Lower leg skin (tissue), 3 donors: ENCODE measurements at regions not wholly inside any gene's neighbourhood (a gene's known extent, or its start where the extent isn't known, plus 50 kb on each side); places are given as distances from the start of the nearest gene placed in this dataset.

Experiments used
- CTCF ChIP-seq, 3 donors: fragments of 450-650 bp; IDR thresholded peaks; one replicate each; pipeline ENCODE4 v1.5.1; 2016; ENCODE audit warnings: antibody characterized with exemption in 3 of 3, mild to moderate bottlenecking in 3 of 3, moderate library complexity in 2 of 3
- POLR2A ChIP-seq, 2 donors: fragments of 450-650 bp; IDR thresholded peaks; one replicate each; pipeline ENCODE4 v1.6.1; 2016 to 2017; ENCODE audit warnings: antibody characterized with exemption in 2 of 2, mild to moderate bottlenecking in 1 of 2, moderate library complexity in 1 of 2

GRCh38 chr3:105585-105984 lies 91.0 kb upstream of the CHL1 start:
- no peak for TF ChIP-seq CTCF (IDR thresholded peaks at IDR 0.05)
- TF ChIP-seq POLR2A (IDR thresholded peaks at IDR 0.05), result no peak
